Stimulated activated CD4-positive, alpha-beta T cell treated with anti-CD3 and anti-CD28 coated beads, Interleukin-15, amount 100 ng/mL, for 48 hours (primary cell): ENCODE measurements at regions not wholly inside any gene's neighbourhood (a gene's known extent, or its start where the extent isn't known, plus 50 kb on each side); places are given as distances from the start of the nearest gene placed in this dataset.

ENCODE experiments used
- DNase-seq, 2 donors: peaks; one replicate each; pipeline ENCODE4 v3.0.0-alpha.2; 2020; ENCODE audit warnings: low read depth in 2 of 2

- no peak for DNase-seq
These were observed 494.8 kb upstream of the HS6ST1 start for GRCh38 chr2:128813352-128814034.

- DNase-seq: no peak
These were observed 496.6 kb upstream of the HS6ST1 start for GRCh38 chr2:128815248-128815647.

GRCh38 chr2:128817171-128817570 lies 498.5 kb upstream of the HS6ST1 start:
- DNase-seq: no peak

- no peak for DNase-seq
These were observed 499.1 kb upstream of the HS6ST1 start for GRCh38 chr2:128817813-128818212.

GRCh38 chr2:128818248-128818647 lies 499.6 kb upstream of the HS6ST1 start:
- no peak for DNase-seq

GRCh38 chr2:128818704-128819491 lies 500.2 kb upstream of the HS6ST1 start:
- DNase-seq: no peak

GRCh38 chr2:128820452-128820851 lies 501.8 kb upstream of the HS6ST1 start:
- DNase-seq: no peak

GRCh38 chr2:128821010-128821409 lies 502.3 kb upstream of the HS6ST1 start:
- DNase-seq: no peak

- no peak for DNase-seq
These were observed 514.4 kb upstream of the HS6ST1 start for GRCh38 chr2:128832946-128833663.

- no peak for DNase-seq
These were observed 515.0 kb upstream of the HS6ST1 start for GRCh38 chr2:128833664-128834027.

GRCh38 chr2:128834207-128834879 lies 515.7 kb upstream of the HS6ST1 start:
- DNase-seq: no peak

GRCh38 chr2:128834880-128835252 lies 516.2 kb upstream of the HS6ST1 start:
- no peak for DNase-seq

GRCh38 chr2:128835342-128835855 lies 516.7 kb upstream of the HS6ST1 start:
- DNase-seq: no peak

GRCh38 chr2:128835974-128836373 lies 517.3 kb upstream of the HS6ST1 start:
- DNase-seq: no peak

- no peak for DNase-seq
These were observed 518.0 kb upstream of the HS6ST1 start for GRCh38 chr2:128836559-128837100.

GRCh38 chr2:128838244-128838643 lies 519.6 kb upstream of the HS6ST1 start:
- no peak for DNase-seq

- no peak for DNase-seq
These were observed 523.1 kb upstream of the HS6ST1 start for GRCh38 chr2:128841803-128842202.

- DNase-seq: no peak
These were observed 548.6 kb upstream of the HS6ST1 start for GRCh38 chr2:128867311-128867710.

- no peak for DNase-seq
These were observed 549.4 kb upstream of the HS6ST1 start for GRCh38 chr2:128867936-128868636.

GRCh38 chr2:128868686-128869551 lies 550.3 kb upstream of the HS6ST1 start:
- no peak for DNase-seq
